Mesenchymal stem cell (in vitro differentiated cells and primary cell): ENCODE measurements at regions not wholly inside any gene's neighbourhood (a gene's known extent, or its start where the extent isn't known, plus 50 kb on each side); places are given as distances from the start of the nearest gene placed in this dataset.

ENCODE experiments used
- DNase-seq: peaks from one replicate; pipeline ENCODE4 v3.0.0-alpha.2; 2013
- H2AFZ ChIP-seq: one replicate; pipeline ENCODE4 v1.6.1; 2013; ENCODE audit warnings: low read depth, mild to moderate bottlenecking, control low read depth, inconsistent platforms, low read length, moderate library complexity
- H2AK5ac ChIP-seq: 2 replicates; pipeline ENCODE4 v1.6.1; 2013; ENCODE audit warnings: low read length, moderate library complexity, mild to moderate bottlenecking, inconsistent platforms; ENCODE audit not compliant: severe bottlenecking
- H2BK120ac ChIP-seq: one replicate; pipeline ENCODE4 v1.6.1; 2013; ENCODE audit warnings: low read depth, mild to moderate bottlenecking, inconsistent platforms, low read length, moderate library complexity
- H2BK12ac ChIP-seq, 2 experiments: one replicate each; pipeline ENCODE4 v1.6.1; 2013; ENCODE audit warnings: inconsistent platforms in 2 of 2, low read length in 2 of 2, mild to moderate bottlenecking in 2 of 2, moderate library complexity in 2 of 2, control low read depth in 1 of 2
- H2BK15ac ChIP-seq: one replicate; pipeline ENCODE4 v1.6.1; 2013; ENCODE audit warnings: mild to moderate bottlenecking, low read depth, inconsistent platforms; ENCODE audit not compliant: poor library complexity, severe bottlenecking
- H2BK5ac ChIP-seq: 2 replicates; pipeline ENCODE4 v1.6.1; 2013; ENCODE audit warnings: low read depth, mild to moderate bottlenecking, low read length, control low read depth, inconsistent platforms; ENCODE audit not compliant: poor library complexity, severe bottlenecking
- H3K14ac ChIP-seq, 2 experiments: one replicate each; pipeline ENCODE4 v1.6.1; 2013; ENCODE audit warnings: inconsistent platforms in 2 of 2, low read length in 2 of 2, control low read depth in 1 of 2, mild to moderate bottlenecking in 1 of 2, moderate library complexity in 1 of 2
- H3K18ac ChIP-seq, 2 experiments: one replicate each; pipeline ENCODE4 v1.6.1; 2013; ENCODE audit warnings: inconsistent platforms in 2 of 2, low read length in 2 of 2, control low read depth in 1 of 2, low read depth in 1 of 2, mild to moderate bottlenecking in 1 of 2
- H3K23ac ChIP-seq, 2 experiments: one replicate each; pipeline ENCODE4 v1.6.1; 2013; ENCODE audit warnings: inconsistent platforms in 2 of 2, low read length in 2 of 2, mild to moderate bottlenecking in 2 of 2, moderate library complexity in 2 of 2, control low read depth in 1 of 2
- H3K27ac ChIP-seq: 2 replicates; pipeline ENCODE4 v1.5.1; 2013; ENCODE audit warnings: mild to moderate bottlenecking, moderate library complexity, low read length, control low read depth, inconsistent platforms; ENCODE audit not compliant: poor library complexity, severe bottlenecking
- H3K27me3 ChIP-seq, 2 experiments: 2 replicates each; pipeline versions ENCODE4 v1.6.1 to v1.7.0; 2013; ENCODE audit warnings: low read length in 2 of 2, mild to moderate bottlenecking in 2 of 2, moderate library complexity in 2 of 2, control low read depth in 1 of 2, inconsistent platforms in 1 of 2; ENCODE audit not compliant: control insufficient read depth in 1 of 2, insufficient read depth in 1 of 2
- H3K36me3 ChIP-seq, 2 experiments: 2 replicates each; pipeline versions ENCODE4 v1.6.1 to v1.7.0; 2013; ENCODE audit warnings: low read length in 2 of 2, control low read depth in 1 of 2, inconsistent platforms in 1 of 2, low read depth in 1 of 2, mild to moderate bottlenecking in 1 of 2; ENCODE audit not compliant: insufficient read depth in 2 of 2, control insufficient read depth in 1 of 2
- H3K4ac ChIP-seq, 2 experiments: one replicate each; pipeline ENCODE4 v1.6.1; 2013; ENCODE audit warnings: inconsistent platforms in 2 of 2, low read length in 2 of 2, mild to moderate bottlenecking in 2 of 2, moderate library complexity in 2 of 2, control low read depth in 1 of 2, low read depth in 1 of 2
- H3K4me1 ChIP-seq: 2 replicates; pipeline ENCODE4 v1.6.1; 2013; ENCODE audit warnings: low read depth, low read length, control low read depth; ENCODE audit not compliant: control insufficient read depth, insufficient read depth
- H3K4me2 ChIP-seq: 2 replicates; pipeline ENCODE4 v1.6.1; 2013; ENCODE audit warnings: low read length, mild to moderate bottlenecking, inconsistent platforms; ENCODE audit not compliant: poor library complexity, severe bottlenecking
- H3K4me3 ChIP-seq, 2 experiments: 2 replicates each; pipeline versions ENCODE4 v1.5.1 to v1.7.0; 2013; ENCODE audit warnings: low read length in 2 of 2, mild to moderate bottlenecking in 2 of 2, control low read depth in 1 of 2, low read depth in 1 of 2; ENCODE audit not compliant: insufficient read depth in 1 of 2
- H3K79me1 ChIP-seq: replicated peaks from 2 replicates; pipeline ENCODE4 v1.6.1; 2013; ENCODE audit warnings: mild to moderate bottlenecking, control low read depth, low read length, inconsistent platforms; ENCODE audit not compliant: poor library complexity, severe bottlenecking
- H3K9ac ChIP-seq: 2 replicates; pipeline ENCODE4 v1.7.0; 2013; ENCODE audit warnings: mild to moderate bottlenecking, low read length, moderate library complexity
- H3K9me3 ChIP-seq: 2 replicates; pipeline ENCODE4 v1.7.0; 2013; ENCODE audit warnings: mild to moderate bottlenecking, low read length; ENCODE audit not compliant: control insufficient read depth
- H4K8ac ChIP-seq: one replicate; pipeline ENCODE4 v1.6.1; 2013; ENCODE audit warnings: inconsistent platforms, mild to moderate bottlenecking, low read length, moderate library complexity
- H4K91ac ChIP-seq: one replicate; pipeline ENCODE4 v1.6.1; 2013; ENCODE audit warnings: mild to moderate bottlenecking, low read length, inconsistent platforms
- WGBS: methylation state at CpG from one replicate; pipeline ENCODE4 v1.1.7; 2013; ENCODE audit warnings: mixed read lengths; 5-methylcytosine and 5-hydroxymethylcytosine counted together

- Histone ChIP-seq H3K4me1 (no peaks in the 10 kb centered on the region), H3K9ac (no peak overlapping the region), H2BK15ac (no peak overlapping the region), H3K79me1 (no peaks in the 10 kb centered on the region), H3K23ac (no peak overlapping the region), H3K14ac (no peak overlapping the region), H4K8ac (no peak overlapping the region), H3K18ac (no peak overlapping the region), H3K4ac (no peak overlapping the region), H2BK5ac (no peak overlapping the region), H2AFZ (no peak overlapping the region), H2AK5ac (no peak overlapping the region), H3K9me3 (no peaks in the 10 kb centered on the region), H2BK12ac (no peak overlapping the region), H3K4me3 (no peak overlapping the region), H2BK120ac (no peak overlapping the region), H3K4me2 (no peak overlapping the region), H3K27me3 (no peaks in the 10 kb centered on the region), H3K27ac (no peak overlapping the region), H3K36me3 (no peaks in the 10 kb centered on the region), H4K91ac (no peak overlapping the region)
- no peak for DNase-seq
- 82% methylated on average over 3 of the region's 4 CpGs for WGBS
Observed at GRCh38 chr2:21727101-21727500, 603.3 kb downstream of the TDRD15 start.

GRCh38 chr2:21728133-21728532 is 604.4 kb downstream of the TDRD15 start:
- no peaks in the 10 kb centered on the region for H3K9me3 ChIP-seq
- 97% methylated on average over 2 of the region's 2 CpGs for WGBS
- H3K27me3 ChIP-seq: no peaks in the 10 kb centered on the region
- no peak overlapping the region for H2AFZ ChIP-seq
- H3K4ac ChIP-seq: no peak overlapping the region
- H3K4me2 ChIP-seq: no peak overlapping the region
- no peak overlapping the region for H2BK12ac ChIP-seq
- H3K4me3 ChIP-seq: no peak overlapping the region
- no peak overlapping the region for H2BK120ac ChIP-seq
- no peak overlapping the region for H4K8ac ChIP-seq
- H3K9ac ChIP-seq: no peak overlapping the region
- H2BK5ac ChIP-seq: no peak overlapping the region
- H3K79me1 ChIP-seq: no peaks in the 10 kb centered on the region
- no peaks in the 10 kb centered on the region for H3K36me3 ChIP-seq
- H3K23ac ChIP-seq: no peak overlapping the region
- no peak overlapping the region for H2AK5ac ChIP-seq
- H3K27ac ChIP-seq: no peak overlapping the region
- no peak overlapping the region for H2BK15ac ChIP-seq
- no peak for DNase-seq
- H4K91ac ChIP-seq: no peak overlapping the region
- no peak overlapping the region for H3K14ac ChIP-seq
- no peak overlapping the region for H3K18ac ChIP-seq
- no peaks in the 10 kb centered on the region for H3K4me1 ChIP-seq

GRCh38 chr2:21730141-21730540 is 606.4 kb downstream of the TDRD15 start:
- DNase-seq: no peak
- no peaks in the 10 kb centered on the region for H3K36me3 ChIP-seq
- H3K27ac ChIP-seq: no peak overlapping the region
- H4K8ac ChIP-seq: no peak overlapping the region
- H3K4me2 ChIP-seq: no peak overlapping the region
- no peak overlapping the region for H3K4me3 ChIP-seq
- H2BK5ac ChIP-seq: no peak overlapping the region
- no peak overlapping the region for H2BK12ac ChIP-seq
- H3K4me1 ChIP-seq: no peaks in the 10 kb centered on the region
- no peaks in the 10 kb centered on the region for H3K79me1 ChIP-seq
- H2AFZ ChIP-seq: no peak overlapping the region
- no peak overlapping the region for H2BK120ac ChIP-seq
- no peak overlapping the region for H3K23ac ChIP-seq
- no peak overlapping the region for H4K91ac ChIP-seq
- no peak overlapping the region for H3K14ac ChIP-seq
- no peak overlapping the region for H2BK15ac ChIP-seq
- WGBS: 77% methylated on average over 3 of the region's 3 CpGs
- H3K27me3 ChIP-seq: no peaks in the 10 kb centered on the region
- no peak overlapping the region for H3K4ac ChIP-seq
- no peak overlapping the region for H2AK5ac ChIP-seq
- no peaks in the 10 kb centered on the region for H3K9me3 ChIP-seq
- H3K9ac ChIP-seq: no peak overlapping the region
- no peak overlapping the region for H3K18ac ChIP-seq

GRCh38 chr2:21740484-21740883 is 616.7 kb downstream of the TDRD15 start:
- peak; percentile 1 for DNase-seq
- WGBS: 71% methylated on average over 1 of the region's 2 CpGs
- no peak overlapping the region for H3K4me3 ChIP-seq

More at GRCh38 chr2:21740484-21740883, 616.7 kb downstream of the TDRD15 start:
- Histone ChIP-seq H2BK12ac (no peak overlapping the region), H3K4me2 (no peak overlapping the region), H3K36me3 (no peaks in the 10 kb centered on the region), H4K91ac (no peak overlapping the region), H3K27ac (no peak overlapping the region), H2AK5ac (no peak overlapping the region), H3K9ac (no peak overlapping the region), H3K23ac (no peak overlapping the region), H3K27me3 (no peaks in the 10 kb centered on the region), H2BK5ac (no peak overlapping the region), H3K4me1 (no peaks in the 10 kb centered on the region), H3K9me3 (no peaks in the 10 kb centered on the region), H2BK15ac (no peak overlapping the region), H2AFZ (no peak overlapping the region), H2BK120ac (no peak overlapping the region), H3K18ac (no peak overlapping the region), H3K79me1 (no peaks in the 10 kb centered on the region), H4K8ac (no peak overlapping the region), H3K14ac (no peak overlapping the region), H3K4ac (no peak overlapping the region)
